ENCODE measurements at regions not wholly inside any gene's neighbourhood (a gene's known extent, or its start where the extent isn't known, plus 50 kb on each side); places are given as distances from the start of the nearest gene placed in this dataset.

DNA sequence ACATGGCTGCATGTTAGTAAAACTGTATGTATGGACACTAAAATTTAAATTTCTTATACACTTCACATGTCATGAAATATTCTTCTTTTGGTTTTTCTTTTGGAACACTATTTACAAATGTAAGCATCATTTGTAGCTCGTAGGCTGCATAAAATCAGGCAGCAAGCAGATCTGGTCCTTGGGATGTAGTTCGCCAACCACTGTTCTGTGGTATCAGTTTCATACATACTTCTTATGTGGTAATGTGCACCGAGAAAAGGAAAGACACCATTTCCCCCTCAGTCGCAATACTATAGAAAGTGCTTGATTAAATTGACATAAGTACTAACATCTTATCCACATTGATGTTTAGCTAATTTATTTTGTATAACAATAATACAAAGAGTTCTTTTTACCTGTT is 274.4 kb upstream of the VCX start:
- DNase-seq: no peak
- FAIRE-seq: peak; percentile 78
- intact Hi-C loops (cut with DNase I): no loop called here
- TF ChIP-seq CTCF (IDR thresholded peaks at IDR 0.05; ENCODE audit: borderline replicate concordance, extremely low read depth, insufficient read depth): no peak
- Histone ChIP-seq H3K4me3 (ENCODE audit: low read length in 3 of 3) (no peak overlapping the region), H3K36me3 (ENCODE audit: control insufficient read depth in 2 of 3, insufficient read depth in 3 of 3, low read length in 3 of 3) (no peaks in the 10 kb centered on the region), H3K27me3 (ENCODE audit: control insufficient read depth, insufficient read depth, low read length) (no peaks in the 10 kb centered on the region), H3K9ac (ENCODE audit: low read length in 3 of 3) (no peak overlapping the region), H3K27ac (ENCODE audit: low read depth in 2 of 2, low read length in 2 of 2) (no peak overlapping the region), H3K4me1 (ENCODE audit: control insufficient read depth in 2 of 3, insufficient read depth in 2 of 3, low read depth in 1 of 3, low read length in 3 of 3) (no peaks in the 10 kb centered on the region), H3K9me3 (ENCODE audit: control insufficient read depth in 2 of 3, insufficient read depth in 1 of 3, low read length in 3 of 3) (no peaks in the 10 kb centered on the region)

DNA sequence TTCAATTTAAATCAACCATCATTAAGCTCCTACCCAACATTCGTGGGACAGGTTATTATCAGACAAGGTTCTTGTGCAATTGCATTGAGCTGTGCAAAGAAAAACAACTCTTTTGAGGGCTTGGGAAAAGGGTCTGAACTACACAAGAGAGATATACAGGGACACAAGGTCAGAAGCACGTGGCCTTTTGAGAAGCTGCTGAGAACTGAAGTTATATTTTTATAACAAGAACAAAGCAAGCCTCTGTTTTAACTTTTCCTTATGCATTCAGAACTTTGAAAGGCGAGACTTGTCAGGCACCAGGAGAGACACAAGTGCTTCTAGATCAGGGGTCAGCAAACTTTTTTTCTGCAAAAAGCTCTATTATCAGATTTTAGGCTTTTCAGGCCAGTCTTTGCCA is 274.8 kb upstream of the VCX start:
- Histone ChIP-seq H3K36me3 (ENCODE audit: control insufficient read depth in 2 of 3, insufficient read depth in 3 of 3, low read length in 3 of 3) (no peaks in the 10 kb centered on the region), H3K27ac (ENCODE audit: low read depth in 2 of 2, low read length in 2 of 2) (no peak overlapping the region), H3K4me1 (ENCODE audit: control insufficient read depth in 2 of 3, insufficient read depth in 2 of 3, low read depth in 1 of 3, low read length in 3 of 3) (no peaks in the 10 kb centered on the region), H3K9me3 (ENCODE audit: control insufficient read depth in 2 of 3, insufficient read depth in 1 of 3, low read length in 3 of 3) (no peaks in the 10 kb centered on the region), H3K9ac (ENCODE audit: low read length in 3 of 3) (no peak overlapping the region), H3K4me3 (ENCODE audit: low read length in 3 of 3) (no peak overlapping the region), H3K27me3 (ENCODE audit: control insufficient read depth, insufficient read depth, low read length) (no peaks in the 10 kb centered on the region)
- intact Hi-C loops (cut with DNase I): no loop called here
- no peak for FAIRE-seq
- no peak for DNase-seq
- no peak for TF ChIP-seq CTCF (IDR thresholded peaks at IDR 0.05; ENCODE audit: borderline replicate concordance, extremely low read depth, insufficient read depth)

DNA sequence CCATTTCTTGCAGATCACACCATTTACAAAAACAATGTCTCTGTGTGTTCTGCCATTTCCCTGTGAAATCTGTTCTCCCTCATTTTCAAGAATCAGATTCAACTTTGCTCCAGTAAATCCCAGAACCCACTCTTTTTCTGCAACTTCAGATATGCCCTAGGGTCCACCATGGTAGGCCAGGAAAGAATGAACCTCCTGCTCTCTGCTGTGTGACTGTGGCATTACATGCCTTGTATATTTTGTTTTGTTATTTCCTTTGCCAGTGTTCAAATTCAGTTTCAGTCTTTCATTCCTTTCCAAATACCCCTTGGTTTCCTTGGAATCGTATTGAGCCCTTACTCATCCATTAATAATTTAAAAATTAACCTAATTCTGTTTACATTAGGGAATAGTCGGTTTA is 290.2 kb upstream of the VCX start:
- intact Hi-C loops (cut with DNase I): no loop called here
- no peaks in the 10 kb centered on the region for H3K36me3 ChIP-seq (ENCODE audit: control insufficient read depth in 2 of 3, insufficient read depth in 3 of 3, low read length in 3 of 3)
- H3K9ac ChIP-seq (ENCODE audit: low read length in 3 of 3): no peak overlapping the region
- no peak for FAIRE-seq
- H3K4me3 ChIP-seq (ENCODE audit: low read length in 3 of 3): no peak overlapping the region
- H3K9me3 ChIP-seq (ENCODE audit: control insufficient read depth in 2 of 3, insufficient read depth in 1 of 3, low read length in 3 of 3): no peaks in the 10 kb centered on the region
- no peak for TF ChIP-seq CTCF (IDR thresholded peaks at IDR 0.05; ENCODE audit: borderline replicate concordance, extremely low read depth, insufficient read depth)
- H3K4me1 ChIP-seq (ENCODE audit: control insufficient read depth in 2 of 3, insufficient read depth in 2 of 3, low read depth in 1 of 3, low read length in 3 of 3): no peaks in the 10 kb centered on the region
- H3K27me3 ChIP-seq (ENCODE audit: control insufficient read depth, insufficient read depth, low read length): no peaks in the 10 kb centered on the region
- DNase-seq: peak in 1 of 5 donors; percentile 0
- no peak overlapping the region for H3K27ac ChIP-seq (ENCODE audit: low read depth in 2 of 2, low read length in 2 of 2)

GRCh38 chrX:7546551-7547080 is 296.4 kb upstream of the VCX start:
- H3K27ac ChIP-seq (ENCODE audit: low read depth in 2 of 2, low read length in 2 of 2): no peak overlapping the region
- no peaks in the 10 kb centered on the region for H3K36me3 ChIP-seq (ENCODE audit: control insufficient read depth in 2 of 3, insufficient read depth in 3 of 3, low read length in 3 of 3)
- H3K9me3 ChIP-seq (ENCODE audit: control insufficient read depth in 2 of 3, insufficient read depth in 1 of 3, low read length in 3 of 3): no peaks in the 10 kb centered on the region
- FAIRE-seq (no peak), DNase-seq (no peak)
- H3K27me3 ChIP-seq (ENCODE audit: control insufficient read depth, insufficient read depth, low read length): no peaks in the 10 kb centered on the region
- no peak for TF ChIP-seq CTCF (IDR thresholded peaks at IDR 0.05; ENCODE audit: borderline replicate concordance, extremely low read depth, insufficient read depth)
- H3K4me1 ChIP-seq (ENCODE audit: control insufficient read depth in 2 of 3, insufficient read depth in 2 of 3, low read depth in 1 of 3, low read length in 3 of 3): no peaks in the 10 kb centered on the region
- H3K9ac ChIP-seq (ENCODE audit: low read length in 3 of 3): no peak overlapping the region
- no peak overlapping the region for H3K4me3 ChIP-seq (ENCODE audit: low read length in 3 of 3)
- intact Hi-C loops (cut with DNase I): no loop called here
